Psoas muscle (tissue), 7 donors: ENCODE measurements at regions not wholly inside any gene's neighbourhood (a gene's known extent, or its start where the extent isn't known, plus 50 kb on each side); places are given as distances from the start of the nearest gene placed in this dataset.

Experiments used
- ATAC-seq, 4 donors: fragments of 200-7000 bp; cut with Tn5 transposase; one replicate each; pipeline ENCODE4 v1.9.1; 2020; ENCODE audit warnings: moderate library complexity in 3 of 4, mild to moderate bottlenecking in 2 of 4
- DNase-seq, 2 donors: peaks; one replicate each; pipeline ENCODE4 v3.0.0-alpha.2; 2020
- H3K27ac ChIP-seq: fragments of 200-600 bp; one replicate; pipeline ENCODE4 v1.8.0; 2022
- H3K27me3 ChIP-seq, 3 donors: fragments of 200-600 bp in 1 of 3; one replicate each; pipeline versions ENCODE4 v1.6.1 to v1.8.0; 2013 to 2022; ENCODE audit warnings: low read length in 2 of 3, mild to moderate bottlenecking in 2 of 3, moderate library complexity in 1 of 3; ENCODE audit not compliant: insufficient read depth in 3 of 3
- H3K36me3 ChIP-seq, 2 donors: fragments of 200-600 bp in 1 of 2; one replicate each; pipeline versions ENCODE4 v1.6.1 to v1.8.0; 2013 to 2022; ENCODE audit warnings: low read depth in 1 of 2, mild to moderate bottlenecking in 1 of 2, moderate library complexity in 1 of 2; ENCODE audit not compliant: insufficient read depth in 1 of 2
- H3K4me1 ChIP-seq: fragments of 200-600 bp; one replicate; pipeline ENCODE4 v1.8.0; 2022
- H3K4me3 ChIP-seq: fragments of 200-600 bp; one replicate; pipeline ENCODE4 v1.8.0; 2022; ENCODE audit warnings: mild to moderate bottlenecking
- H3K9me3 ChIP-seq: fragments of 200-600 bp; one replicate; pipeline ENCODE4 v1.8.0; 2022
- WGBS, 3 donors: extraction: QIAGEN DNeasy Blood & Tissue Kit; methylation state at CpG; one replicate each; pipeline versions ENCODE4 v1.1.6 to v1.1.7; 2013; 5-methylcytosine and 5-hydroxymethylcytosine counted together
- intact Hi-C, 2 donors: fragments of 100-400 bp; cut with DNase I; formaldehyde crosslinking; loops; one replicate each; pipeline versions ENCODE4 v1.11.0 to v1.14.2; 2022
- TF ChIP-seq, protein P1 (sequence below): fragments of 200-600 bp; IDR thresholded peaks from one replicate; pipeline ENCODE4 v1.8.0; 2022; ENCODE audit warnings: antibody characterized with exemption
- donor health status: healthy with polysubstance abuse.
- donor health status: DM: no; HTN: no; CAD: no; lungs with moderate emphysema.
- donor health status: Bipolar disorder and iron deficiency.
- donor health status: healthy.
- donor health status: DM: yes; HTN: yes; CAD: no.
- donor health status: DM: no; HTN: no; CAD: no.
- donor health status: DM: yes; HTN: yes; CAD: no.

DNA sequence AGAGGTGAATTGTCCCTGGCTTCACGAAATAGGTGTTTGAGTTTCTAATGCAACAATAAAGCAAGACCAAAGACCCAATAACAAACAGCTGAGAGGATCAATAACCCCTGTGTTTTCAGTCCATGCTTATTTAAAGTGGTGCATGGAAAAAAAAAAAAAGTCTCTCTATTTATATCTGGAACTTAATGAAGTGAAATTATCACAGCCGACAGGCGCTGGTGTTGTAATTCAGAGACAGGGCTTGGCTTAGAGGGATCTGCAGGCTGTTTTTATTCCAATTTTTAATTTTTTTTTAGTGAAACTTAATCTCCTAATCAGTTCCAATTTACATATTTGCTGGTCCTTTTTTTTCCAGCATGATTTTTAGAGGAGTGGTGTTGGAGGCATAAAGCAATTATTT is 858.2 kb upstream of the SOX9 start:
- 45 to 62% (median 55%) methylated on average over 3 of the region's 3 CpGs for WGBS, 3 donors
- intact Hi-C loops = no loop called here
- TF ChIP-seq, protein P1, sequence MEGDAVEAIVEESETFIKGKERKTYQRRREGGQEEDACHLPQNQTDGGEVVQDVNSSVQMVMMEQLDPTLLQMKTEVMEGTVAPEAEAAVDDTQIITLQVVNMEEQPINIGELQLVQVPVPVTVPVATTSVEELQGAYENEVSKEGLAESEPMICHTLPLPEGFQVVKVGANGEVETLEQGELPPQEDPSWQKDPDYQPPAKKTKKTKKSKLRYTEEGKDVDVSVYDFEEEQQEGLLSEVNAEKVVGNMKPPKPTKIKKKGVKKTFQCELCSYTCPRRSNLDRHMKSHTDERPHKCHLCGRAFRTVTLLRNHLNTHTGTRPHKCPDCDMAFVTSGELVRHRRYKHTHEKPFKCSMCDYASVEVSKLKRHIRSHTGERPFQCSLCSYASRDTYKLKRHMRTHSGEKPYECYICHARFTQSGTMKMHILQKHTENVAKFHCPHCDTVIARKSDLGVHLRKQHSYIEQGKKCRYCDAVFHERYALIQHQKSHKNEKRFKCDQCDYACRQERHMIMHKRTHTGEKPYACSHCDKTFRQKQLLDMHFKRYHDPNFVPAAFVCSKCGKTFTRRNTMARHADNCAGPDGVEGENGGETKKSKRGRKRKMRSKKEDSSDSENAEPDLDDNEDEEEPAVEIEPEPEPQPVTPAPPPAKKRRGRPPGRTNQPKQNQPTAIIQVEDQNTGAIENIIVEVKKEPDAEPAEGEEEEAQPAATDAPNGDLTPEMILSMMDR = no peak
- Histone ChIP-seq H3K27ac (no peak overlapping the region), H3K27me3 (no peaks in the 10 kb centered on the region), H3K4me3 (no peak overlapping the region), H3K4me1 (no peaks in the 10 kb centered on the region), H3K9me3 (no peaks in the 10 kb centered on the region), H3K36me3 (no peaks in the 10 kb centered on the region)
- DNase-seq = no peak
- no peak for ATAC-seq

DNA sequence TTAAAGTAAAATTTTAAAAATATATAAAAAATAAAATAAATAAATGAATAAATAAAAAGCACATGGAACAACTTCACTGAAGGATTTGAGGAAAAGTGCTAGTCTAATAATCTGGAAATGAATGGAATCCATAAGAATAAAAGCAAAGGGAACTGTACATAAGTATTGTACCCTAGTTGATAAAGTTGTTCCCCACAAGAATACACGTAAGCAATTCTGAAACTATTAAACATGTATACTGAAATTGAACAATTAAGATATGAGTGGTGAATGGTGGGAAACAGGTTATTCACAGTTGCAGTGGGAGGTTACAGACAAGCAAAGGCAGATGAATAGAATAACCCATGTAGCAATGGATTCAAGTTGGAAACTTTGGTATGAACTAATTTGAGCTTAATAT is 853.2 kb upstream of the SOX9 start:
- H3K27me3 ChIP-seq = no peaks in the 10 kb centered on the region
- H3K9me3 ChIP-seq = peaks cover 5% of the 10 kb centered on the region
- DNase-seq = no peak
- WGBS, 3 donors = 55 to 71% (median 58%) methylated on average over 1 of the region's 1 CpG
- intact Hi-C loops = no loop called here
- no peak overlapping the region for H3K4me3 ChIP-seq
- no peak for ATAC-seq
- H3K4me1 ChIP-seq = no peaks in the 10 kb centered on the region
- H3K36me3 ChIP-seq = no peaks in the 10 kb centered on the region
- TF ChIP-seq, protein P1 = no peak
- no peak overlapping the region for H3K27ac ChIP-seq

DNA sequence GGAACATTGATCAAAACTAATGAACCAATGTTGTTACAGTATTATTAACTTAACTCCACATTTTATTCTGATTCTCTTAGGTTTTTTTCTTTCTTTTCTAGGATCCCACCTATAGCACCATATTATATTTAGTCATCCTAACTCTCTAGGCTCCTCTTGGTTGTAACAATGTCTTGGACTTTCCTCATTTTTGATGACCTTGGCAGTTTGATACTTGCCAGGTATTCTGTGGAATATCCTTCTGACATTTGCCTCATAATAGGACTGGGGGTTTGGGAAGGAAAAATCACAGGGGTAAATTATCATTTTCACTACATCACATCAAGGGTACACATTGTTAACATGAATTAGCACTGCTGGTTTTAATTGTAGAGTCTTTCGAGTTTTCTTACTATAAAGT is 851.6 kb upstream of the SOX9 start:
- intact Hi-C loops = no loop called here
- no peak overlapping the region for H3K27ac ChIP-seq
- no peaks in the 10 kb centered on the region for H3K4me1 ChIP-seq
- TF ChIP-seq, protein P1 = no peak
- no peaks in the 10 kb centered on the region for H3K27me3 ChIP-seq
- no peak overlapping the region for H3K4me3 ChIP-seq
- no peak for DNase-seq
- 74 to 82% (median 82%) methylated on average over 1 of the region's 1 CpG for WGBS, 3 donors
- ATAC-seq = no peak
- H3K36me3 ChIP-seq = no peaks in the 10 kb centered on the region
- peaks cover 5% of the 10 kb centered on the region for H3K9me3 ChIP-seq

DNA sequence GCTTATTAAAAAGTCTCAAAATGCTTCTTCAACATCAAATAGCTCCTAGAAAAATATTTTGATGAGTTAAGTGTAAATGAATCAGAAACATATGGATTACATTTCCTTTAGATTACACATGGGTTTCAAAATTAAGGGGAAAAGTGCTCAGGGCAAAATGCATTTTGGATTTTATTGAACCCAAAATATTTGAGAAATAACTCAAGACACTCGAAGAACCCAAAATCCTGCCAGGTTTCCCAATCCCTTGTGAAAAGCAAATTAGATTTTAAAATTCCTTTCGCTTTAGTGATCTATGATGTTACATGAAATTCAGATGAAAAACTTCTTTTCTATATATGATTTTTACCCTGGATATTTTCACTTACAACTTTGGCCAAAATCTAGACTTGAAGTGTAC is 847.4 kb upstream of the SOX9 start:
- H3K27me3 ChIP-seq = no peaks in the 10 kb centered on the region
- TF ChIP-seq, protein P1 = no peak

DNA sequence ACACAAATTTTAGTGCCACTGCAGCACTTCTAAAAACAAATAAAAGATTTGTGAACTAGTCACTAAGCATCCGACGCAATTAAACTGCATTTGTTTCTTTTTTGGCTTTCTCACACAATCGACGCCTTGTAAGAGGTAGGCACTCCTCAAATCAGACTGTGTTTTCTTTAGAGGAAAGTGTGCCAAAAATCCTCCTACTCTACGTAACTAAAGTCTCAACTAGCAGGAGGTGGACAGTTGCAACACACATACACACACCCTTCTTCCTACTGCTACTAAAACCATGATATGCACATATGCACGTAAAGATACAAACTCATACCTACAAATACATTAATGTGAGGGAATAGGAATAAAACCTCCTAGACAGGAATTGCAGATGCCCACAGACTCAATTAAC is 844.7 kb upstream of the SOX9 start:
- no peaks in the 10 kb centered on the region for H3K27me3 ChIP-seq

More for the DNA sequence above, 847.4 kb upstream of the SOX9 start:
- H3K4me3 ChIP-seq = no peak overlapping the region
- no peaks in the 10 kb centered on the region for H3K4me1 ChIP-seq
- WGBS, 3 donors = 74 to 81% (median 80%) methylated on average over 2 of the region's 2 CpGs
- ATAC-seq (no peak), DNase-seq (no peak)
- peaks cover under 1% of the 10 kb centered on the region for H3K9me3 ChIP-seq
- H3K36me3 ChIP-seq = no peaks in the 10 kb centered on the region
- intact Hi-C loops = no loop called here
- H3K27ac ChIP-seq = no peak overlapping the region

More for the DNA sequence above, 844.7 kb upstream of the SOX9 start:
- H3K36me3 ChIP-seq = no peaks in the 10 kb centered on the region
- DNase-seq (no peak), ATAC-seq (no peak)
- no peak overlapping the region for H3K4me3 ChIP-seq
- H3K27ac ChIP-seq = no peak overlapping the region
- TF ChIP-seq, protein P1 = no peak
- intact Hi-C loops = no loop called here
- H3K4me1 ChIP-seq = no peaks in the 10 kb centered on the region
- 76 to 78% (median 78%) methylated on average over 6 of the region's 6 CpGs for WGBS, 3 donors
- H3K9me3 ChIP-seq = no peaks in the 10 kb centered on the region
